HCT116 (cell line): ENCODE measurements at regions not wholly inside any gene's neighbourhood (a gene's known extent, or its start where the extent isn't known, plus 50 kb on each side); places are given as distances from the start of the nearest gene placed in this dataset.

Experiments used
- ATAC-seq: fragments of 200-7000 bp; cut with Tn5 transposase; 2 replicates; pipeline ENCODE4 v1.9.1; 2020; ENCODE audit warnings: mild to moderate bottlenecking, moderate library complexity
- BruUV-seq: library from RNA; stranded (reverse); fragments of 400-500 nt; replicated peaks from 2 replicates; lab custom pipeline; 2021; lab: Mats Ljungman, UMichigan
- CTCF ChIA-PET: fragments of 300-600 bp; sonication (Branson Sonifier 250); formaldehyde crosslinking; loops from one replicate; lab custom pipeline; 2021; ENCODE audit warnings: antibody characterized with exemption; lab: Charles Lee
- POLR2A ChIA-PET: fragments of 300-600, 350-600 bp; sonication (Branson Sonifier 250); formaldehyde crosslinking; loops from one replicate; lab custom pipeline; 2021; ENCODE audit warnings: antibody characterized with exemption; lab: Charles Lee
- RAD21 ChIA-PET, 2 experiments: fragments of 300-600 bp; sonication (Branson Sonifier 250); formaldehyde crosslinking; loops; one replicate each; lab custom pipeline; 2023; ENCODE audit warnings: low total read pairs in 2 of 2; ENCODE audit not compliant: uncharacterized antibody in 2 of 2, unreplicated experiment in 2 of 2, low non-redundant PET in 1 of 2; lab: Charles Lee
- DNase-seq: peaks from one replicate; pipeline ENCODE4 v3.0.0-alpha.2; 2010; ENCODE audit warnings: low read depth, low spot score
- H2AFZ ChIP-seq: fragments of 200-600 bp; shearing (Covaris generic), sonication (generic); 2 replicates; pipeline ENCODE4 v1.6.1; 2017; ENCODE audit warnings: low read depth, mixed run types, mixed read lengths, antibody characterized with exemption, low read length; ENCODE audit not compliant: poor library complexity, severe bottlenecking
- H3K27ac ChIP-seq: 2 replicates; pipeline ENCODE4 v1.5.1; 2012; ENCODE audit warnings: low read depth, low read length
- H3K27me3 ChIP-seq: fragments of 200-600 bp; sonication (generic); 2 replicates; pipeline ENCODE4 v1.6.1; 2016; ENCODE audit warnings: mixed run types, low read length, mixed read lengths; ENCODE audit not compliant: insufficient read depth
- H3K36me3 ChIP-seq, 2 experiments: fragments of 200-500 bp in 1 of 2; fragments of 200-600 bp in 1 of 2; sonication (Bioruptor generic) in 1 of 2; sonication (generic) in 1 of 2; 2 replicates each; pipeline versions ENCODE4 v1.5.1 to v1.6.1; 2014 to 2016; ENCODE audit warnings: low read length in 2 of 2, inconsistent platforms in 1 of 2, mixed read lengths in 1 of 2, mixed run types in 1 of 2; ENCODE audit not compliant: insufficient read depth in 2 of 2, control insufficient read depth in 1 of 2
- H3K4me1 ChIP-seq, 2 experiments: fragments of 200-600 bp in 1 of 2; sonication (generic) in 1 of 2; 2 replicates each; pipeline versions ENCODE4 v1.5.1 to v1.6.1; 2012 to 2017; ENCODE audit warnings: low read length in 2 of 2, inconsistent platforms in 1 of 2, mild to moderate bottlenecking in 1 of 2, mixed read lengths in 1 of 2, mixed run types in 1 of 2, moderate library complexity in 1 of 2; ENCODE audit not compliant: insufficient read depth in 2 of 2, control insufficient read depth in 1 of 2
- H3K4me2 ChIP-seq: fragments of 200-600 bp; sonication (generic); 2 replicates; pipeline ENCODE4 v1.6.1; 2017; ENCODE audit warnings: mixed run types, low read length, mixed read lengths
- H3K4me3 ChIP-seq, 2 experiments: fragments of 200-600 bp in 1 of 2; sonication (generic) in 1 of 2; replicated peaks in 1 of 2; 2 replicates each; pipeline ENCODE4 v1.5.1; 2011 to 2016; ENCODE audit warnings: low read length in 2 of 2, control low read depth in 1 of 2, low read depth in 1 of 2, mild to moderate bottlenecking in 1 of 2, mixed read lengths in 1 of 2, mixed run types in 1 of 2
- H3K79me2 ChIP-seq: fragments of 200-600 bp; sonication (generic); 2 replicates; pipeline ENCODE4 v1.6.1; 2017; ENCODE audit warnings: mild to moderate bottlenecking, mixed run types, low read length, moderate library complexity, mixed read lengths; ENCODE audit not compliant: insufficient read depth
- H3K9ac ChIP-seq: fragments of 200-600 bp; sonication (generic); 2 replicates; pipeline ENCODE4 v1.6.1; 2016; ENCODE audit warnings: low read length, mixed read lengths
- H3K9me2 ChIP-seq: fragments of 200-600 bp; sonication (generic), shearing (Covaris generic); 2 replicates; pipeline ENCODE4 v1.6.1; 2017; ENCODE audit warnings: mixed run types, mild to moderate bottlenecking, moderate library complexity; ENCODE audit not compliant: insufficient read depth
- H3K9me3 ChIP-seq, 2 experiments: fragments of 200-500 bp in 1 of 2; fragments of 200-600 bp in 1 of 2; sonication (Bioruptor generic) in 1 of 2; sonication (generic) in 1 of 2; 2 replicates each; pipeline ENCODE4 v1.6.1; 2014 to 2017; ENCODE audit warnings: low read length in 2 of 2, mixed read lengths in 2 of 2, inconsistent platforms in 1 of 2, low read depth in 1 of 2, mild to moderate bottlenecking in 1 of 2, mixed run types in 1 of 2, moderate library complexity in 1 of 2; ENCODE audit not compliant: control insufficient read depth in 1 of 2, insufficient read depth in 1 of 2
- H4K20me1 ChIP-seq: fragments of 200-600 bp; sonication (generic), shearing (Covaris generic); 2 replicates; pipeline ENCODE4 v1.6.1; 2017; ENCODE audit warnings: mixed run types, mild to moderate bottlenecking, moderate library complexity; ENCODE audit not compliant: insufficient read depth
- CBX3 ChIP-seq: IDR thresholded peaks from 2 replicates; pipeline ENCODE4 v1.6.1; 2012; ENCODE audit warnings: low read depth
- ELF1 ChIP-seq: IDR thresholded peaks from 2 replicates; pipeline ENCODE4 v1.6.1; 2012; ENCODE audit warnings: low read depth, borderline replicate concordance
- EZH2 ChIP-seq: fragments of 200-600 bp; sonication (generic); IDR thresholded peaks from 2 replicates; pipeline ENCODE4 v1.6.1; 2017; ENCODE audit warnings: antibody characterized with exemption, mixed run types
- EZH2phosphoT487 ChIP-seq: fragments of 200-600 bp; IDR thresholded peaks from 2 replicates; pipeline ENCODE4 v1.6.1; 2018; ENCODE audit warnings: antibody characterized with exemption, borderline replicate concordance
- FOSL1 ChIP-seq: IDR thresholded peaks from 2 replicates; pipeline ENCODE4 v1.6.1; 2012; ENCODE audit warnings: low read depth
- JUND ChIP-seq: IDR thresholded peaks from 2 replicates; pipeline ENCODE4 v1.6.1; 2012
- POLR2A ChIP-seq: IDR thresholded peaks from 2 replicates; pipeline ENCODE4 v1.7.0; 2011; ENCODE audit warnings: borderline replicate concordance; ENCODE audit not compliant: insufficient read depth, insufficient read length; ENCODE audit errors: extremely low read depth
- POLR2AphosphoS5 ChIP-seq: IDR thresholded peaks from 2 replicates; pipeline ENCODE4 v1.6.1; 2011; ENCODE audit warnings: mild to moderate bottlenecking, low read depth, low read length, moderate library complexity
- SIN3A ChIP-seq: IDR thresholded peaks from 2 replicates; pipeline ENCODE4 v1.6.1; 2012; ENCODE audit warnings: low read depth
- SRF ChIP-seq: IDR thresholded peaks from 2 replicates; pipeline ENCODE4 v1.6.1; 2012; ENCODE audit warnings: low read depth
- ZFX ChIP-seq: fragments of 450-650 bp; IDR thresholded peaks from 2 replicates; pipeline ENCODE4 v1.6.1; 2017
- ZNF274 ChIP-seq: fragments of 200-500 bp; sonication (Bioruptor generic); IDR thresholded peaks from 2 replicates; pipeline ENCODE4 v1.6.1; 2014; ENCODE audit warnings: mild to moderate bottlenecking, low read depth, low read length, inconsistent platforms
- intact Hi-C: fragments of 100-400 bp; cut with micrococcal nuclease; formaldehyde crosslinking; loops from 2 replicates; pipeline ENCODE4 v1.10.0; 2022
- TF ChIP-seq, protein P1 (sequence below): IDR thresholded peaks from 2 replicates; pipeline ENCODE4 v1.6.1; 2011; ENCODE audit warnings: mild to moderate bottlenecking, low read length, moderate library complexity; ENCODE audit not compliant: insufficient replicate concordance; ENCODE audit errors: extremely low read depth
- TF ChIP-seq, protein P2 (sequence below), 3 experiments: fragments of 200-600 bp in 1 of 3; sonication (generic) in 1 of 3; IDR thresholded peaks in 2 of 3; conservative IDR thresholded peaks in 1 of 3; 2 replicates each; pipeline ENCODE4 v1.5.1; 2012 to 2017; ENCODE audit warnings: low read depth in 2 of 3, low read length in 2 of 3, antibody characterized with exemption in 1 of 3, borderline replicate concordance in 1 of 3, control low read depth in 1 of 3, mild to moderate bottlenecking in 1 of 3, mixed read lengths in 1 of 3, mixed run types in 1 of 3, moderate library complexity in 1 of 3; ENCODE audit not compliant: insufficient read depth in 1 of 3
- TF ChIP-seq, protein P3 (sequence below): IDR thresholded peaks from 2 replicates; pipeline ENCODE4 v1.6.1; 2012; ENCODE audit warnings: low read depth

DNA sequence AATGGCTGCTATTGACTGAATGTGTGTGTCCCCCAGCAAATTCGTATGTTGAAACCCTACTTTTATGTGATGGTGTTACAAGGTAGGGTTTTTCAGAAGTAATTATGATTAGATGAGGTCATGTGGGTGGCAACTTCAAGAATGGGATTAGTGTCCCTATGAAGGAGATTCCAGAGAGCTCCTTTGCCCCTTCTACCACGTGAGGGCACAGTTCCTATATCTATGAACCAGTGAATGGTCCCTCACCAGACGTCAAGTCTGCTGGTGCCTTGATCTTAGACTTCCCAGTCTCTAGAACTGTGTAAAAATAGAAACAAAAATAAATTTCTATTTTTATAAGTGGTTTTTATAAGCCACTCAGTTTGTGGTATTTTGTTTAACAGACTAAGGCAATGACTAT is 1137.6 kb upstream of the IGFBP7 start (continued):
- TF ChIP-seq, protein P1, sequence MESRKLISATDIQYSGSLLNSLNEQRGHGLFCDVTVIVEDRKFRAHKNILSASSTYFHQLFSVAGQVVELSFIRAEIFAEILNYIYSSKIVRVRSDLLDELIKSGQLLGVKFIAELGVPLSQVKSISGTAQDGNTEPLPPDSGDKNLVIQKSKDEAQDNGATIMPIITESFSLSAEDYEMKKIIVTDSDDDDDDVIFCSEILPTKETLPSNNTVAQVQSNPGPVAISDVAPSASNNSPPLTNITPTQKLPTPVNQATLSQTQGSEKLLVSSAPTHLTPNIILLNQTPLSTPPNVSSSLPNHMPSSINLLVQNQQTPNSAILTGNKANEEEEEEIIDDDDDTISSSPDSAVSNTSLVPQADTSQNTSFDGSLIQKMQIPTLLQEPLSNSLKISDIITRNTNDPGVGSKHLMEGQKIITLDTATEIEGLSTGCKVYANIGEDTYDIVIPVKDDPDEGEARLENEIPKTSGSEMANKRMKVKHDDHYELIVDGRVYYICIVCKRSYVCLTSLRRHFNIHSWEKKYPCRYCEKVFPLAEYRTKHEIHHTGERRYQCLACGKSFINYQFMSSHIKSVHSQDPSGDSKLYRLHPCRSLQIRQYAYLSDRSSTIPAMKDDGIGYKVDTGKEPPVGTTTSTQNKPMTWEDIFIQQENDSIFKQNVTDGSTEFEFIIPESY: no peak
- TF ChIP-seq SRF (no peak), FOSL1 (no peak), POLR2A (no peak), JUND (no peak), ZNF274 (no peak), POLR2AphosphoS5 (no peak), ELF1 (no peak), EZH2phosphoT487 (no peak), CBX3 (no peak), SIN3A (no peak)
- TF ChIP-seq, protein P2, sequence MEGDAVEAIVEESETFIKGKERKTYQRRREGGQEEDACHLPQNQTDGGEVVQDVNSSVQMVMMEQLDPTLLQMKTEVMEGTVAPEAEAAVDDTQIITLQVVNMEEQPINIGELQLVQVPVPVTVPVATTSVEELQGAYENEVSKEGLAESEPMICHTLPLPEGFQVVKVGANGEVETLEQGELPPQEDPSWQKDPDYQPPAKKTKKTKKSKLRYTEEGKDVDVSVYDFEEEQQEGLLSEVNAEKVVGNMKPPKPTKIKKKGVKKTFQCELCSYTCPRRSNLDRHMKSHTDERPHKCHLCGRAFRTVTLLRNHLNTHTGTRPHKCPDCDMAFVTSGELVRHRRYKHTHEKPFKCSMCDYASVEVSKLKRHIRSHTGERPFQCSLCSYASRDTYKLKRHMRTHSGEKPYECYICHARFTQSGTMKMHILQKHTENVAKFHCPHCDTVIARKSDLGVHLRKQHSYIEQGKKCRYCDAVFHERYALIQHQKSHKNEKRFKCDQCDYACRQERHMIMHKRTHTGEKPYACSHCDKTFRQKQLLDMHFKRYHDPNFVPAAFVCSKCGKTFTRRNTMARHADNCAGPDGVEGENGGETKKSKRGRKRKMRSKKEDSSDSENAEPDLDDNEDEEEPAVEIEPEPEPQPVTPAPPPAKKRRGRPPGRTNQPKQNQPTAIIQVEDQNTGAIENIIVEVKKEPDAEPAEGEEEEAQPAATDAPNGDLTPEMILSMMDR (IDR thresholded peaks at IDR 0.05 in 2 of 3, conservative IDR thresholded peaks at IDR 0.05 in 1 of 3; ENCODE audit: borderline replicate concordance in 1 of 3, insufficient read depth in 1 of 3, low read depth in 2 of 3, low read length in 2 of 3): no peak

DNA sequence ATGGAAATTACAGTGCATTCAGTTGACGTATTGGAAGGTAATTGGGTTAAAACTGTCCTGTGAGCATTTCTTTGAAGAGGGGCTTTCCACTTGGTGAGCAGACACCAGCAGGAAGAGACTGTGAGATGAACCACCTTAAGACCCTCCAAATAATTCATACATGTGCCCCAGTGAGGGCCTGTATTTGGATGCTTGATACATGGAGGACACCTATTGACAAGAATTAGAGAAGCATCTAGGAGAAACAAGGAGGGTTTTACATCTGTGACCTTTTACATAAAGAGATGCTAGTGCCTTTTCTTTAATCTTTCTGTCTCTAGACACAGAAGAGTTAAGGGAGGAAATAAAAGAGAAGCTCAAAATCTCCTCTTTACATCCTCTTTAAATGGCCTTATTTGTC is 1115.3 kb upstream of the IGFBP7 start:
- BruUV-seq: no TSS peak
- Histone ChIP-seq H3K9me2 (no peaks in the 10 kb centered on the region), H3K36me3 (no peaks in the 10 kb centered on the region)
- TF ChIP-seq SRF (no peak), POLR2AphosphoS5 (no peak), ZFX (no peak), SIN3A (no peak), FOSL1 (no peak), EZH2 (no peak), EZH2phosphoT487 (no peak), JUND (no peak), ZNF274 (no peak)
- TF ChIP-seq, protein P3, sequence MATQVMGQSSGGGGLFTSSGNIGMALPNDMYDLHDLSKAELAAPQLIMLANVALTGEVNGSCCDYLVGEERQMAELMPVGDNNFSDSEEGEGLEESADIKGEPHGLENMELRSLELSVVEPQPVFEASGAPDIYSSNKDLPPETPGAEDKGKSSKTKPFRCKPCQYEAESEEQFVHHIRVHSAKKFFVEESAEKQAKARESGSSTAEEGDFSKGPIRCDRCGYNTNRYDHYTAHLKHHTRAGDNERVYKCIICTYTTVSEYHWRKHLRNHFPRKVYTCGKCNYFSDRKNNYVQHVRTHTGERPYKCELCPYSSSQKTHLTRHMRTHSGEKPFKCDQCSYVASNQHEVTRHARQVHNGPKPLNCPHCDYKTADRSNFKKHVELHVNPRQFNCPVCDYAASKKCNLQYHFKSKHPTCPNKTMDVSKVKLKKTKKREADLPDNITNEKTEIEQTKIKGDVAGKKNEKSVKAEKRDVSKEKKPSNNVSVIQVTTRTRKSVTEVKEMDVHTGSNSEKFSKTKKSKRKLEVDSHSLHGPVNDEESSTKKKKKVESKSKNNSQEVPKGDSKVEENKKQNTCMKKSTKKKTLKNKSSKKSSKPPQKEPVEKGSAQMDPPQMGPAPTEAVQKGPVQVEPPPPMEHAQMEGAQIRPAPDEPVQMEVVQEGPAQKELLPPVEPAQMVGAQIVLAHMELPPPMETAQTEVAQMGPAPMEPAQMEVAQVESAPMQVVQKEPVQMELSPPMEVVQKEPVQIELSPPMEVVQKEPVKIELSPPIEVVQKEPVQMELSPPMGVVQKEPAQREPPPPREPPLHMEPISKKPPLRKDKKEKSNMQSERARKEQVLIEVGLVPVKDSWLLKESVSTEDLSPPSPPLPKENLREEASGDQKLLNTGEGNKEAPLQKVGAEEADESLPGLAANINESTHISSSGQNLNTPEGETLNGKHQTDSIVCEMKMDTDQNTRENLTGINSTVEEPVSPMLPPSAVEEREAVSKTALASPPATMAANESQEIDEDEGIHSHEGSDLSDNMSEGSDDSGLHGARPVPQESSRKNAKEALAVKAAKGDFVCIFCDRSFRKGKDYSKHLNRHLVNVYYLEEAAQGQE: no peak
- TF ChIP-seq, all 23 proteins: peak for 0
- Histone ChIP-seq H3K27ac (no peak overlapping the region), H3K4me1 (no peaks in the 10 kb centered on the region), H3K4me3 (no peak overlapping the region), H4K20me1 (no peaks in the 10 kb centered on the region), H3K27me3 (no peaks in the 10 kb centered on the region), H3K9me3 (peaks cover 5 to 8% of the 10 kb centered on the region in 2 experiments; a peak in 2 of 4 replicates), H3K9ac (no peak overlapping the region), H2AFZ (no peak overlapping the region), H3K4me2 (no peak overlapping the region), H3K79me2 (no peaks in the 10 kb centered on the region)
- CTCF ChIA-PET: no interaction called here
- ATAC-seq (no peak), DNase-seq (no peak)
- RAD21 ChIA-PET: no interaction called here
- intact Hi-C loops: no loop called here
- POLR2A ChIA-PET: no interaction called here
